SK-N-SH (cell line): ENCODE measurements at regions not wholly inside any gene's neighbourhood (a gene's known extent, or its start where the extent isn't known, plus 50 kb on each side); places are given as distances from the start of the nearest gene placed in this dataset.

Experiments used
- CTCF ChIA-PET: fragments of 300-600, 350-600 bp; formaldehyde crosslinking; extraction: SDS; loops from one replicate; lab custom pipeline; 2021; lab: Yijun Ruan, JAX
- POLR2A ChIA-PET: fragments of 350-600 bp; sonication (Branson Sonifier 250); formaldehyde crosslinking; extraction: SDS; loops from one replicate; lab custom pipeline; 2020; ENCODE audit warnings: antibody characterized with exemption, inconsistent platforms; lab: Yijun Ruan, JAX
- DNase-seq: peaks from one replicate; pipeline ENCODE4 v3.0.0; 2012
- H2AFZ ChIP-seq: fragments of 200-600 bp; sonication (generic); 2 replicates; pipeline ENCODE4 v1.8.1; 2016; ENCODE audit warnings: antibody characterized with exemption, mild to moderate bottlenecking, low read depth
- H3F3A ChIP-seq: fragments of 200-600 bp; sonication (generic); replicated peaks from 2 replicates; pipeline ENCODE3; 2016; ENCODE audit warnings: antibody characterized with exemption, mild to moderate bottlenecking; ENCODE audit not compliant: insufficient read depth
- H3K27ac ChIP-seq, 2 experiments: fragments of 200-500 bp in 1 of 2; fragments of 200-600 bp in 1 of 2; sonication (Bioruptor generic) in 1 of 2; sonication (generic), shearing (Covaris generic) in 1 of 2; 2 replicates each; pipeline versions ENCODE4 v1.5.1 to v1.6.1; 2014 to 2016; ENCODE audit warnings: low read depth in 2 of 2, inconsistent platforms in 1 of 2, low read length in 1 of 2, mild to moderate bottlenecking in 1 of 2, mixed read lengths in 1 of 2
- H3K27me3 ChIP-seq: fragments of 200-600 bp; sonication (generic), shearing (Covaris generic); 2 replicates; pipeline ENCODE4 v1.6.1; 2016; ENCODE audit warnings: mixed run types; ENCODE audit not compliant: insufficient read depth
- H3K36me3 ChIP-seq, 2 experiments: fragments of 200-500 bp in 1 of 2; fragments of 200-600 bp in 1 of 2; sonication (Bioruptor generic) in 1 of 2; sonication (generic) in 1 of 2; replicated peaks in 1 of 2; 2 replicates each; pipeline versions ENCODE3 to v1.5.1; 2014 to 2016; ENCODE audit warnings: low read length in 1 of 2, mild to moderate bottlenecking in 1 of 2; ENCODE audit not compliant: insufficient read depth in 2 of 2, control insufficient read depth in 1 of 2
- H3K4me1 ChIP-seq, 2 experiments: fragments of 200-500 bp in 1 of 2; fragments of 200-600 bp in 1 of 2; sonication (Bioruptor generic) in 1 of 2; sonication (generic), shearing (Covaris generic) in 1 of 2; 2 replicates each; pipeline versions ENCODE4 v1.5.1 to v1.6.1; 2014 to 2016; ENCODE audit warnings: low read depth in 1 of 2, low read length in 1 of 2, mixed run types in 1 of 2; ENCODE audit not compliant: insufficient read depth in 2 of 2, control insufficient read depth in 1 of 2
- H3K4me2 ChIP-seq: fragments of 200-600 bp; sonication (generic), shearing (Covaris generic); 2 replicates; pipeline ENCODE4 v1.6.1; 2017; ENCODE audit warnings: mixed run types
- H3K4me3 ChIP-seq, 2 experiments: fragments of 200-500 bp in 1 of 2; fragments of 200-600 bp in 1 of 2; sonication (Bioruptor generic) in 1 of 2; sonication (generic), shearing (Covaris generic) in 1 of 2; 2 replicates each; pipeline versions ENCODE4 v1.5.1 to v1.8.1; 2014 to 2016; ENCODE audit warnings: low read depth in 2 of 2, inconsistent platforms in 1 of 2, low read length in 1 of 2, mild to moderate bottlenecking in 1 of 2, mixed read lengths in 1 of 2, moderate library complexity in 1 of 2
- H3K79me2 ChIP-seq: fragments of 200-600 bp; sonication (generic); 2 replicates; pipeline ENCODE4 v1.8.1; 2017; ENCODE audit warnings: mild to moderate bottlenecking; ENCODE audit not compliant: insufficient read depth
- H3K9ac ChIP-seq: fragments of 200-600 bp; sonication (generic); 2 replicates; pipeline ENCODE4 v1.6.1; 2017; ENCODE audit warnings: mixed run types
- H3K9me2 ChIP-seq: fragments of 200-600 bp; sonication (generic); 2 replicates; pipeline ENCODE4 v1.6.1; 2017; ENCODE audit warnings: mixed run types
- H3K9me3 ChIP-seq: fragments of 200-600 bp; sonication (generic); 2 replicates; pipeline ENCODE4 v1.6.1; 2017; ENCODE audit warnings: mixed run types, mild to moderate bottlenecking, moderate library complexity
- H4K20me1 ChIP-seq: fragments of 200-600 bp; sonication (generic); 2 replicates; pipeline ENCODE4 v1.6.1; 2017; ENCODE audit warnings: mild to moderate bottlenecking, mixed run types; ENCODE audit not compliant: insufficient read depth
- EP300 ChIP-seq, 2 experiments: IDR thresholded peaks; 2 replicates each; pipeline versions ENCODE4 v1.4.0 to v1.6.1; 2012; ENCODE audit warnings: borderline replicate concordance in 1 of 2, low read depth in 1 of 2, low read length in 1 of 2
- EZH2phosphoT487 ChIP-seq: fragments of 200-600 bp; sonication (generic); IDR thresholded peaks from 2 replicates; pipeline ENCODE4 v1.6.1; 2017; ENCODE audit warnings: low read depth, mixed run types, mild to moderate bottlenecking, antibody characterized with exemption, moderate library complexity, borderline replicate concordance
- FOSL2 ChIP-seq: IDR thresholded peaks from 2 replicates; pipeline ENCODE4 v1.4.0; 2012; ENCODE audit warnings: low read depth, mild to moderate bottlenecking, moderate library complexity, borderline replicate concordance
- GABPA ChIP-seq: IDR thresholded peaks from 2 replicates; pipeline ENCODE4 v1.4.0; 2012; ENCODE audit warnings: low read depth, mild to moderate bottlenecking
- GATA2 ChIP-seq: sonication (generic); formaldehyde crosslinking; IDR thresholded peaks from 2 replicates; pipeline ENCODE4 v1.5.0; 2020; ENCODE audit warnings: mild to moderate bottlenecking, missing genetic modification reagents
- MEF2A ChIP-seq: IDR thresholded peaks from 2 replicates; pipeline ENCODE4 v1.4.0; 2012; ENCODE audit warnings: low read depth, borderline replicate concordance
- POLR2AphosphoS5 ChIP-seq: IDR thresholded peaks from 2 replicates; pipeline ENCODE4 v1.6.1; 2012; ENCODE audit warnings: low read depth, low read length
- RAD21 ChIP-seq: IDR thresholded peaks from 2 replicates; pipeline ENCODE4 v1.6.1; 2012; ENCODE audit warnings: mild to moderate bottlenecking, low read length
- SIN3A ChIP-seq: IDR thresholded peaks from 2 replicates; pipeline ENCODE4 v1.6.1; 2012; ENCODE audit warnings: low read depth, mild to moderate bottlenecking, low read length, moderate library complexity, borderline replicate concordance
- SMC3 ChIP-seq: IDR thresholded peaks from 2 replicates; pipeline ENCODE4 v1.6.1; 2012; ENCODE audit warnings: low read depth, low read length, improper control_type of control experiment
- WGBS: methylation state at CpG from one replicate; pipeline ENCODE4 v1.1.6; 2017; ENCODE audit warnings: low lambda C conversion rate; 5-methylcytosine and 5-hydroxymethylcytosine counted together
- TF ChIP-seq, protein P1 (sequence below): IDR thresholded peaks from 2 replicates; pipeline ENCODE4; 2012
- TF ChIP-seq, protein P2 (sequence below): IDR thresholded peaks from 2 replicates; pipeline ENCODE4 v1.4.0; 2012; ENCODE audit warnings: low read depth, borderline replicate concordance
- TF ChIP-seq, protein P3 (sequence below): fragments of 200-600 bp; sonication (generic); IDR thresholded peaks from 2 replicates; pipeline ENCODE4 v1.6.1; 2017; ENCODE audit warnings: antibody characterized with exemption, mild to moderate bottlenecking, moderate library complexity
- TF ChIP-seq, protein P4 (sequence below): IDR thresholded peaks from 2 replicates; pipeline ENCODE4 v1.4.0; 2012; ENCODE audit warnings: low read depth
- TF ChIP-seq, protein P5 (sequence below): fragments of 150-350 bp; IDR thresholded peaks from 2 replicates; pipeline ENCODE4 v1.6.1; 2017; ENCODE audit warnings: antibody characterized with exemption, low read length, low read depth, borderline replicate concordance

DNA sequence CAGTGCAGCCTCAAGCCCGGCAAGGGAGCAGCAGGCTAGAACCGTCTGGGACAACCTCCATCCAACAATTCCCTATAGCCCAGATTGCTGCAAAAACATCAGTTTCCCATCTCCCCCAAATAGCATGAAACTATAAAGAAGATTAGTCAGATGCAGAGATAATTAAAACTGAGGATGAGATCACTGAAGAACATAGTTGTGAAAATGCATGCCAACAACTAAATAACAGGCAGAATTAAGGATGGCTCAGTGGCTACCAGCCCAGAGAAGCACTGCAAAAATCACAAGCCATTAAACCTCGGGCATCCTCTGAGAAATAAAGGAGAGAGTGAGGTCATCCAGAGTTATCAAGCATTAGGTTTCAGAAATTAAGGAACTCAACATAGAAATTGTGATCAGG, 427.1 kb downstream of the TNS3 start:
- 61% methylated on average over 3 of the region's 3 CpGs for WGBS
- Histone ChIP-seq H3K9me2 (no peaks in the 10 kb centered on the region), H3K79me2 (no peaks in the 10 kb centered on the region), H3K27ac (no peak overlapping the region), H2AFZ (no peak overlapping the region), H3K4me2 (no peak overlapping the region), H3K9me3 (no peaks in the 10 kb centered on the region), H3K9ac (no peak overlapping the region), H3K4me3 (no peak overlapping the region), H4K20me1 (no peaks in the 10 kb centered on the region), H3K4me1 (peaks cover 0 to 3% of the 10 kb centered on the region in 2 experiments; a peak in 2 of 4 replicates), H3K27me3 (no peaks in the 10 kb centered on the region), H3K36me3 (no peaks in the 10 kb centered on the region), H3F3A (no peaks in the 10 kb centered on the region)
- ChIA-PET CTCF (interaction anchor here (1.0 kb wide), 1 partner anchor 1237 kb away, joined by 3 read pairs; no protein-coding TSS in a partner anchor), POLR2A (no interaction called here)
- TF ChIP-seq EZH2phosphoT487 (no peak), SIN3A (no peak), EP300 (IDR thresholded peaks at IDR 0.05; ENCODE audit: borderline replicate concordance in 1 of 2, low read depth in 1 of 2, low read length in 1 of 2) (no peak), FOSL2 (no peak), RAD21 (no peak), MEF2A (no peak), SMC3 (no peak), POLR2AphosphoS5 (no peak), GABPA (no peak), GATA2 (CRISPR knock-in tag) (no peak)
- TF ChIP-seq, protein P1, sequence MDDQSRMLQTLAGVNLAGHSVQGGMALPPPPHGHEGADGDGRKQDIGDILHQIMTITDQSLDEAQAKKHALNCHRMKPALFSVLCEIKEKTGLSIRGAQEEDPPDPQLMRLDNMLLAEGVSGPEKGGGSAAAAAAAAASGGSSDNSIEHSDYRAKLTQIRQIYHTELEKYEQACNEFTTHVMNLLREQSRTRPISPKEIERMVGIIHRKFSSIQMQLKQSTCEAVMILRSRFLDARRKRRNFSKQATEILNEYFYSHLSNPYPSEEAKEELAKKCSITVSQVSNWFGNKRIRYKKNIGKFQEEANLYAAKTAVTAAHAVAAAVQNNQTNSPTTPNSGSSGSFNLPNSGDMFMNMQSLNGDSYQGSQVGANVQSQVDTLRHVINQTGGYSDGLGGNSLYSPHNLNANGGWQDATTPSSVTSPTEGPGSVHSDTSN = no peak
- TF ChIP-seq, protein P2, sequence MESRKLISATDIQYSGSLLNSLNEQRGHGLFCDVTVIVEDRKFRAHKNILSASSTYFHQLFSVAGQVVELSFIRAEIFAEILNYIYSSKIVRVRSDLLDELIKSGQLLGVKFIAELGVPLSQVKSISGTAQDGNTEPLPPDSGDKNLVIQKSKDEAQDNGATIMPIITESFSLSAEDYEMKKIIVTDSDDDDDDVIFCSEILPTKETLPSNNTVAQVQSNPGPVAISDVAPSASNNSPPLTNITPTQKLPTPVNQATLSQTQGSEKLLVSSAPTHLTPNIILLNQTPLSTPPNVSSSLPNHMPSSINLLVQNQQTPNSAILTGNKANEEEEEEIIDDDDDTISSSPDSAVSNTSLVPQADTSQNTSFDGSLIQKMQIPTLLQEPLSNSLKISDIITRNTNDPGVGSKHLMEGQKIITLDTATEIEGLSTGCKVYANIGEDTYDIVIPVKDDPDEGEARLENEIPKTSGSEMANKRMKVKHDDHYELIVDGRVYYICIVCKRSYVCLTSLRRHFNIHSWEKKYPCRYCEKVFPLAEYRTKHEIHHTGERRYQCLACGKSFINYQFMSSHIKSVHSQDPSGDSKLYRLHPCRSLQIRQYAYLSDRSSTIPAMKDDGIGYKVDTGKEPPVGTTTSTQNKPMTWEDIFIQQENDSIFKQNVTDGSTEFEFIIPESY = no peak
- TF ChIP-seq, protein P3, sequence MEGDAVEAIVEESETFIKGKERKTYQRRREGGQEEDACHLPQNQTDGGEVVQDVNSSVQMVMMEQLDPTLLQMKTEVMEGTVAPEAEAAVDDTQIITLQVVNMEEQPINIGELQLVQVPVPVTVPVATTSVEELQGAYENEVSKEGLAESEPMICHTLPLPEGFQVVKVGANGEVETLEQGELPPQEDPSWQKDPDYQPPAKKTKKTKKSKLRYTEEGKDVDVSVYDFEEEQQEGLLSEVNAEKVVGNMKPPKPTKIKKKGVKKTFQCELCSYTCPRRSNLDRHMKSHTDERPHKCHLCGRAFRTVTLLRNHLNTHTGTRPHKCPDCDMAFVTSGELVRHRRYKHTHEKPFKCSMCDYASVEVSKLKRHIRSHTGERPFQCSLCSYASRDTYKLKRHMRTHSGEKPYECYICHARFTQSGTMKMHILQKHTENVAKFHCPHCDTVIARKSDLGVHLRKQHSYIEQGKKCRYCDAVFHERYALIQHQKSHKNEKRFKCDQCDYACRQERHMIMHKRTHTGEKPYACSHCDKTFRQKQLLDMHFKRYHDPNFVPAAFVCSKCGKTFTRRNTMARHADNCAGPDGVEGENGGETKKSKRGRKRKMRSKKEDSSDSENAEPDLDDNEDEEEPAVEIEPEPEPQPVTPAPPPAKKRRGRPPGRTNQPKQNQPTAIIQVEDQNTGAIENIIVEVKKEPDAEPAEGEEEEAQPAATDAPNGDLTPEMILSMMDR = no peak
- TF ChIP-seq, protein P4, sequence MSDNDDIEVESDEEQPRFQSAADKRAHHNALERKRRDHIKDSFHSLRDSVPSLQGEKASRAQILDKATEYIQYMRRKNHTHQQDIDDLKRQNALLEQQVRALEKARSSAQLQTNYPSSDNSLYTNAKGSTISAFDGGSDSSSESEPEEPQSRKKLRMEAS = no peak
- TF ChIP-seq, protein P5, sequence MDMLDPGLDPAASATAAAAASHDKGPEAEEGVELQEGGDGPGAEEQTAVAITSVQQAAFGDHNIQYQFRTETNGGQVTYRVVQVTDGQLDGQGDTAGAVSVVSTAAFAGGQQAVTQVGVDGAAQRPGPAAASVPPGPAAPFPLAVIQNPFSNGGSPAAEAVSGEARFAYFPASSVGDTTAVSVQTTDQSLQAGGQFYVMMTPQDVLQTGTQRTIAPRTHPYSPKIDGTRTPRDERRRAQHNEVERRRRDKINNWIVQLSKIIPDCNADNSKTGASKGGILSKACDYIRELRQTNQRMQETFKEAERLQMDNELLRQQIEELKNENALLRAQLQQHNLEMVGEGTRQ = no peak
- DNase-seq = no peak
